SIG-M5 treated with dmso at 0.1 percent for 504 hours (cell line): ENCODE measurements at regions not wholly inside any gene's neighbourhood (a gene's known extent, or its start where the extent isn't known, plus 50 kb on each side); places are given as distances from the start of the nearest gene placed in this dataset.

Experiments
- DNase-seq: peaks from one replicate; lab custom pipeline; 2025; ENCODE audit not compliant: unreplicated experiment; lab: John Stamatoyannopoulos, UW

DNA sequence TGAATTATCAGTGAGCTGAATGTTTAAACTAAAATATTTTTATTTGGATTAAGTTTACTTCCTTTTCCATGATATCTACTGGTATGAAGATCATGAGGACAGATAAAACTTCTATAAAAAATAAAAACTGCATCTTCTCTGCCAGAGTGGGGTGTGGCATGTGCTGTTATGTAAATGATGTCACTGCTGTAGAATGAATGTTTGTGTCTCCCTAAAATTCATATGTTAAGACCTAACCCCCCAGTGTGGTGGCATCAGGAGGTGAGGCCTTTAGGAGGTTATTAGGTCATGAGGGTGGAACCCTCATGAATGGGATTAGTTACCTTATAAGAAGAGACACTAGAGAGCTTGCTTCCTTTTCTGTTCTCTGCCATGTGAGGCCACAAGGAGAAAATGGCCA is 178.7 kb upstream of the DPH6 start:
- DNase-seq: no peak

DNA sequence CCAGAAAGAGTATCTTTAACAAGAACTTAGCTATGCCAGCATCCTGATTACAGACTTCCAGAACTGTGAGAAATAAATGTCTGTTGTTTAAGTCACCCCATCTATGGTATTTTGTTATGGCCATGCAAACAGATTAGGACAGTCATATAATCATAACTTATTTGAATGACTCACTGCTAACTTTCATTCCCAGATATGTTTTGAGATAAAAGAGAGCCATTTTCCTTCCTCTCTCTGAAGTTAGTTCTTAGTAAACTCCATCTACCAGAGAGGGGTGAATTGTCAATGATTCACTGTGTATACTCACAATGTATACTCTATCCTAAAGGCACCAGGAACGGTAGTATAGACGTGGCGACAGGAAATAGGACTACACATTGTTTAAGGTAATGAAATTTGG is 179.4 kb upstream of the DPH6 start:
- no peak for DNase-seq

DNA sequence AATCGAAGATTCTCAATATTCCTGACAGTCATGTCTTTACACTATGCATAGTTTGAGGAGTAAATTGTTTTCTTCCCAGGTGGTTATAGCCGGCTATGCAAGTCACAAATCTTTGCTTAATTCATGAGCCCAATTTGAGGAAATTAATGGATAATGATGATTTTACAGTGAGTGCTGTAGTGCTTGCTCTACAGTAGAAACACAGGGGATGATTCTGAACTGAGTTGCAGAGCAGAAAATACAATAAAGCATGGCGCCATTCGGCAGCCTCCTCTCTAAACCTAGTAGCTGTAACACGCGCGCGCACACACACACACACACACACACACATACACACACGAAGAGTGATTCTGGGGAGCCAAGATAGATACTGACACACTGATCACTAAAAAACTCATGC is 181.7 kb upstream of the DPH6 start:
- DNase-seq: no peak

DNA sequence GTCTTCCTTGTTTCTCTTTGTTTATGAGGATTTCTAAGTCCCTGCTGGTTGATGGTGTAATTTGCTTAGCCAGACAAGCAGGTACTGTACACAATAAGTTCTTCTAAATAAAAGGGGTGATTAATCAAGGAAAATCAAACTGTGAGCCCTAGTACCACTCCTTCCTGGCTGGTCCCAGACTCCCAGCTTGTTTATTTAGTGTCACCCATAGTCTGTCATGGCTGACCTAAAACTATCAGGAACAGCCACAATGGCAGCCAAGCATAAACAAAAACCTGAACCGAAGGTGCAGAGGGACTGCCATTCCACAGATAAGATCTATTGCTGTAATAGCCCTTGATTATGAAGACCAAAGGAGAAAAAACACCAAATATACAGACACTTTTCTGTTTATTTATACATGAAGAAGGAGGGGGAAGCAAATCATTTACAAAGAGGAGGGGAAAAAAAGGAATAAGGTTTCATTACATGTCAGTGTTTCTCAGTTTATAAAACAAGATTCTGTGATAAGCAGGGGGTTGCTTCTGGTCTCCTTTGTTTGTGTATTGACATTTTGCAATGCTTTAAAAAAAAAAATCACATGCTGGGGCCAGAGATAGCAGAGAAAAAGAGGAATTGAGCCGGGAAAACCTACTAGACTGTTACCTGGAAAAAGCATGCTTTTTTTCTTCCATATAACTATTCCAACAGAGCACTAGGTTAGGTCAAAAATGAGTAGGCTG is 182.4 kb upstream of the DPH6 start:
- no peak for DNase-seq

DNA sequence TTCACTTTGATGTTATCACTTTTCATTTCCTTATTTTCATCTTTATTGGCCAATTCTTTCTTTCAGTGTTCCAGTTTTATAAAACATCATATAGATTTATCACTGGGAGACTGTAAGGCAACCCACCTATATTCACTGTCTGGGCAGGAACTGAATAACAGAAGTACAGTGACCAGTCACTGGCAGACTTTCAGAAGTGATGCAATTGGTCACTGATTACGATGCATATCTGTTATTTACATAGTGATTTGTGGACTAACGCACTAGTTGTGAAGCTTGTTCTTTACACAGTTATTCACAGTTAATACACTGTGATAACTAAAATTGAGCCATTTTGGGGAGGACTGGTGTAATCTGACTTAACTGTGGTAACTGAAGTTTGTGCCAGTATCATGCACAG is 190.2 kb upstream of the DPH6 start:
- DNase-seq: no peak

DNA sequence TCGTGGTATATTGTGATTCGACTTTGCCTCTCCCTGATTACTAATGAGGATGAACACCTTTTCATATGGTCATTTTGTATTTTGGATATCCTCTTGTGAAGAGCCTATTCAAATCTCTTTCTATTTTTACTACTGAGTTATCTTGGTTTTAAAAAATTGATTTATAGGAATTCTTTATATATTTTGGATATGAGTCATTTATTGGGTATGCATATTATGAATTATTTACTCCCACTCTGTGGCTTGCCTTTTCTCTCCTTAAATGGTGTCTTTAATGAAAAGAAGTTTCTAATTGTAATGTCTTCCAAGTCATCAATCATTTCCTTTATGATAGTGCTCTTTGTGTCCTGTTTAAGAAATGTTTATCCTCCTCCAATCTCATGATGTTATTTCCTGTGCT is 191.5 kb upstream of the DPH6 start:
- DNase-seq: no peak

DNA sequence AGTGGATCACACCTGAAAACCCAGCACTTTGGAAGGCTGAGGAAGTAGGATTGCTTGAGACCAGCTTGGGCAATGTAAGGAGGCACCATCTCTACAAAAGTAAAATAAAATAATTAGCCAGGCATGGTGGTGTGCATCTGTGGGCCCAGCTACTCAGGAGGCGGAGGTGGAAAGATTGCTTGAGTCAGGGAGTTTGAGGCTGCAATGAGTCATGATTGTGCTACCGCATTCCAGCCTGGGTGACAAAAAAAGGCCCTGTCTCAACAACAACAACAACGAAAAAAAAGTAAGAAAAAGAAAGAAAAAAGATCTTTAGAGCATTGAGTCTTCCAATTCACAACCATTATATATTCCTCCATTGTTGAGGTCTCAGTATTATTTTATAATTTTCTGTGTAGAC is 192.4 kb upstream of the DPH6 start:
- no peak for DNase-seq

DNA sequence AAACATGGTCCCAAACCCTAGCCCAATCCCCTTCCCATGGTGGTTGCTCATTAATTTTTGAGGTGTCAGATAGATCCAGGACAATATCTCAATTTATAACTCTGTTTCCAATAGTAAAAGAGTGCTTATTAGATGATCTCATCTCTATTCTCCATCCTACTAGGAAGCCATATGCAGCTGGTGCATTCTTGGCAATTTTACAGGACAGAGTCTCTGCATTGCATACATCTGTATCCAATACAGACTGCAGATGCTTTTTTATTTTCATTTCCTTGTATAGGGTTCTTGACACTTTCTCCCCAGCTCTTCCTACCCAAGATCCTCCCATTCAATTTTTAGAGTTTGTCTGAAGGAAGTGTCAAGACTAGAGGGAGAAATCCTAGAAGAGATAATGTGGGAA is 194.8 kb upstream of the DPH6 start:
- no peak for DNase-seq

DNA sequence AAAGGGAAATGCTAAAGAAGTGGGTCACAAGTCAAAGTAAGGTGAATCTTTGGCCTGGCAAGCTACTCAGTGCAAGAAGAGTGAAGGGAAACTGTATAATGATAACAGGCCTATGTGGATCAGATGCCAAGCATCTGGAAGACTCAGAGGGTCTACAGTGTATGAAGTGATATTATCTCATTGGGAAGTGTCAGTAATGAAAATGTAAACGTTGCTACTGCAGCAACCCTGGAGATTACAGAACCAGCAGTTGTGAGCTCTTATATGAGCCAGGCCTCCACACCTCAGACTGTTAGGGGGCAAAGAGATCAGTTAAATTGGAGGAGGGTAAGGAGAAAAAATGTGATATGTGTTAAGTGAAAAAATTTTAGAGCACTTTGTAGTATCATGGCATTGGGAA is 195.4 kb upstream of the DPH6 start:
- DNase-seq: no peak

DNA sequence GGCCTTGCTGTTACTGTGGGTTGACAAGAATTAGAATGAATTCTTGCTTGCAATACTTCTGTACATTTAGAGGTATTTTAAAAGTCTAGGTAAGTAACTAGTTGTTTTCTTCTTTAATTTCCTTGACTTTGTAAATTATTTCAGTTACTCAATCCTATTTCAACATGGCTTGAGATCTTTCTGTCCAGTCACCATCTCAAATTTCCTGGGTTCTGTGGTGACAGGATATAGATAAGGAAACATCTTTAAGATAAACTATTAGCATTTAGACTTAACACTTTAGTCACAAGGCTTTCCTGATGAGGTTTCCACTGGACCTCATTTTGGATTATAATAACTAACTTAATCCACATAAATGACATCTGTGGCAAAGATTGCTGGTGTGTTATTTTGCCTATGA is 195.9 kb upstream of the DPH6 start:
- no peak for DNase-seq

DNA sequence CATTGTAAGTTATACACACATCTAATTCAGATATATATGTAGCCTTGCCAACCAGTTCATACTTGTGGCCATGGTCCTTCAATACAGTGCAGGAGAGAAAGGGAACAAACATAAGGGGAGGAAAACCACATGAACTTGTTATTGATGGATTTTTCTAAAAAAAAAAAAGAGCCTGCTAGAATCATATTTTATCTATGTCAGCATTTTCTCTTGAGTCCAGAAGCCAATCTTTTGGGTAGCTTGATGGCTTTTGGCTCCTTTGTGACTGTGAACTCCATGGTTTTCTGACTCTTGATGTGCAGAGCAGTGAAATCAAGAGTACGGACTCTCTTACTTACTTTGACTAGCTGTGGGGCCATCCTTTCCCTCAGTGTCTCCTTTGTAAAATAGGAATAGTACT is 197.4 kb upstream of the DPH6 start:
- no peak for DNase-seq

DNA sequence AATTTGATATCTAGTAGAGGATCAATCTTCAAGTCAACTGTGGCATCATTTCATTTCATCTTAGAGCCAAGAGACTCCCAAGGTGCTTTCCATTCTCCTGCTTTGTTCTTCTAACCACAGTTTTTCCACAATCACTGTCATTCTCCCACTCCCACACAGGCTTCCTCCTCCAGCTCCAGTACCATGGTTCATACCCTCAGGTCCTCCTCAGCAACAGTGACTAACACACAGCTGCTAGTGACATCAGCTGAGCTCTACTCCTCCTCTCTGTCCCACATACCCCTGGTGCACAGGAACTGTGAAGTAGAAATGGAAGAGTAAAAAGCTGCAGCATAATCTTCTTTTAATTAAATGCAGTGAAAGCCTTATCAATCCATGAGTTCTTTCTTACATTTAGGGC is 200.2 kb upstream of the DPH6 start:
- DNase-seq: no peak

DNA sequence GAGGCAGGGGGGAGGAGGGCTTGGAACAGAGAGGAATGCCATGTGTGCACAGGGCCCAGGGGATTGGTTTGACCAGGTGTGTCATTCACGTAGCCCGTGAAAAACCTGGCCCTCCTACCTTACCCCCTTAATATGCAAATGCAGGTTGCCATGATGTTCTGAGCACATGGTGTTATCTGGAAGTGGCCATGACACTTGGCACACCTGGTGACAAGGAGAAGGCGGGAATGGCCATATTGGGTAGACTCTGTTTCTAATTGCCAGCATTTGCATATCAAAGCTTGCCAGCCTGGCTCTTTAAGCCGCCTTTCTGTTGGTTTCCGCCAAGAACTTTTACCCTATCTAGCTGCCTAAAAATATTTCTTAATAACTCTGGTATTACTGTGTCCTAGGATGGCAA is 202.1 kb upstream of the DPH6 start:
- DNase-seq: no peak

DNA sequence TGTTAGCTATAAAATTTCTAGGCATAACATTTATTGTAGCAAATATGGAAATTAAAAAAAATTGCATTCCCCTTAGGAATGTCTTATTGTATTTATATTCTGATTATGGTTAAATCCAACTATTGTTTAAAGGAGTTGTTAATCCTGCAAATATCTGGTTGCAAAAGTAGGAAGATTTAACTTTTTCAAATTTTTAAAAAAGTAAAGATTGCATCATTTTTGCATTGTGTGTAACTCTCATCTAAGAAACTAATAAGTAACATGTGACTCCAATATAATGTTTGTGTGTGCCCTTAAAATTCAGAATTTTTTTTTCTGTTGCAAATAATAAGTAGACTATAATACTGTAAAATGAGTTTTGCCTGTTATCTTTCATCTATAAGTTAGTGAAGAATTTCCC is 204.1 kb upstream of the DPH6 start:
- DNase-seq: no peak

DNA sequence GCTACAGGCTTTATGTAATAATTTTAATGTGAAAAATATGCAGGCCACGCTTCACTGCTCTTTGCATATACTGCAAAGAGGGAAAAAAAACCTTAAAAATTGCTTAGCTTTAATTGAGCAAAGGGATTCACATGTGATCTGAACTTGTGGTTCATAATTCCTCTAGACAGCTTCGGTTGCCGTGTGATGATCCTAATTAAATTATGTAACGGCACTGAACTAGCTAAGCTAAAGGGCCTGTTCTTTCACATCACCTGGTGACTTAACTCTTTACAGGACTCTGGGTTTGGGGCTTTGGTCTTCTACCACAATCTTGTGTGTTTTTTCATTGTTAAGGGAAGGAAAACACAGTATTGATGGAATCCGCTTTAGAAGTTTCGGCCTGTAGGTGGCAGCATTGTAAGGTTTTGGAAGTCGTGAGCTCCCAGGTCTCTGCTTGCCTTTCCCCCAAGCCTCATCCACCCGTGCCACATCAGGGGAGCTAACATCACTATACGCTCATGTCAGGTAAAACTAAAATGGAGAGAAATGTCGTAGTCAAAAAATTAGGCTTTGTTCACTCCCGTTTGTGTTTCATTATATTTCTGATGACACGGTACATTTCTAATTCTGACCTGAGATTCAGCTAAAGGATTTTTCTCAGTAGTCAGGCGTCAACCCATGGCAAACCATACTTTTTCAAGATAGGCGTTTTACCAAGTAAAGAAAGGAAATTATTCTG is 205.6 kb upstream of the DPH6 start:
- peak; percentile 52 for DNase-seq

DNA sequence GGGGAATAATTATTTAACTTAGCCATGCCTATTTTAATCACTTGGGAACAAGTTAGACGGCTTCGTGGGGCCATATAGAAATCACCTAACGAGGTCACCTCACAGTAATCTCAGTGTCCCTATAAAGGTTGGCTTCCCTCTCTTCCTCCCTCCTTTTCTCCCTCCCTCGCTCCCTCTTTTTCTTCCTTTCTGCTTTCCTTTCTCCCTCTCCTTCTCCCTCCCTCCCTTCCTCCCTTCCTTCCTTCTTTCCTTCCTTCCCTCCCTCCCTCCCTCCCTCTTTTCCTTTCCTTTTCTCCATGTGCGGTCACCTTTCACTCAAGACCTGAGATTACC is 206.1 kb upstream of the DPH6 start:
- no peak for DNase-seq

DNA sequence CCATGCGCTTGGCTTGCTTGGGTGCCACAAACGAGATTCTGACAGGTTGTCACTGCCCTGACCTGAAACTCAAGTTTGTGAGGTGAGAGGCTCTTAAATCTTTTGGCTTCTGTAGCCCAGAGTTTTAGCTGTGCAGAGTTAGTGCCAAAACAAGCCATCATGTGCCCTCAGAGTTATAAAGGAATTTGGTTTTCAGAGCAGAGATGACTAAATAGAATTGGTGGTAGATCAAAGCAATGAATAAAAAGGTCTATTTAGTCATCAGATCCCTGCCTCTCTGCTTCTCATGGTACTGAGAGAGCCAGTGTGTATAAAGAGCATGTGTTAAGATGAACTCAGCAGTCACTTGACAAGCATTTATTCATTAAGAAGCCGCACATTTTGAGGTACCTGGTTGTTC is 207.5 kb upstream of the DPH6 start:
- DNase-seq: no peak

DNA sequence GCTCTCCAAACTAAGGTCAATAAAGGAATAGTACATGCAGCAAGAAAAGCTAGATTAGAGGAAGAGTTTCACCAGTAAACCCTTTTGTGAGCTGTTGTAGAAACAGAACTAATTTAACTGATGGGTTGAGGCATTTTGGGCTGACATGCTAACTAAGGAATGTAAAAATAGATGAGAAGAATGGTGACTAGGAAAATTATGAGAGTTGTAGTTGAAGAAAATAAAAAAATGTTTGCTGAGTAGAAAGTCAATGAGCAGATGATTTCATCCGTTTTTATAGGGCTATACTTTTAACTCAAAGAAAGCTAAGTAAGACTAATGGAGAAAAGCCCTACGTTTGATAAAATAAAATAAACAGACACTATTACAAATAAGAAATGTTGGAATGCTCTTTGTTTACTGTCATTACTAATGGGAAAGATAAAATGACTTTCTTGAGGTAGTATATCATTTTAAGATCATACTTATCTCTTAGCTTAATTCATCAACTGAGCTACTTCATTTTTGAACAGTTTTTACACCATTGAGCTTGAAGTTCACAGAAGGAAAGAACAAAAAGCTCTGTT is 209.4 kb upstream of the DPH6 start:
- no peak for DNase-seq

DNA sequence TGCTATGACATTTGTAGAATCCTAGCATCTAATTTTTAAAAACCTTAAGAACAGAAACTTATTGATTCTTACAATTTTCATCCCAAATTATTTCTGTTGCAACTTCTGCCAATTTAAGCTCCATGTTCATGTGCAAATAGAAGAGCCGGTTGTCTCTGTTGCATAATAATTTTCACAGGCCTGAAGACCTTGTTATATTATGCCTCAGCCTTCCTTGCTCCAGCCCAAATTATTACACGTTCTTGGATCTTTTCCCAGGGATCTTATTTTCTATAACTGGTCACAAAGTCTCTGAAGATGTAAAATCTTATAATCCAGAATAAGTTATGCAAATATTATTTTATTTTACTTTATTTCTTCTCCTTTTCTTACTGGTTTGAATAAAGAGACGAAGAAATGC is 210.7 kb upstream of the DPH6 start:
- DNase-seq: no peak

DNA sequence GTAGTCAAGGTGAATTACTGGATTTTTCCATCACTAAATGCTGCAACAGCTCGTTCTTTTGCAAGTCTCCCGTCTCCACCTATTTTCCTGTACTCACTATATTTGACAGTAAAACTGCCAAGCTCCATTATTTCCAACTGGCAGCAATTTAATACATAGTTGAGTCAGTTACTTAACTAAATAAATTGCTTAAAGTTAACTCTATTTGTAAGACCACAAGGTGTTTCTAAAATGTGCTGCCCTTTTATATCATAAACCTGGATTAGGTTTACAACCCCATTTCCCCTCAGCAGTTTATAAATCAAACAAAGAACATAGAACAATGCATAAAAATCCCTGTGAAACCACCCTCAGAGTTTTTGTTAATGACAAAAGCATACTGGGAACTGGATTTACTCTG is 211.4 kb upstream of the DPH6 start:
- DNase-seq: no peak

DNA sequence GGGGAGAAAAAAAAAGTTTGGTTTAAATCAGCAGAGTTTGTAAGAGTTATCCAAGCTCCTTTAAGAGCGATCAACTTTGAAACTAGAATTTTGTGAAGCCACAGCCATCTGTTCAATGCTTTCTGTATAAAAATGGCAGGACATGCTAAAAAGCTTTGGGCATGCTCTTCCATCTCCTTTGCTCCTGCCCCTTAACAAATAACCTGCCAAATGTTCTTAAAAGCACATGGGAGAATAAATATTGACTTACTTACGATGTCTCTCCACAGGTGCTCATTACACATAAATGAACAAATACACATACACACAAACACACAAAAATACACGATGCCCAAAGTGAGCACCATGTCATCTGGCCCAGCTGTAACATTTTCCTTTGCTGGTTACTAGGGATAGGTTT is 211.8 kb upstream of the DPH6 start:
- DNase-seq: no peak

DNA sequence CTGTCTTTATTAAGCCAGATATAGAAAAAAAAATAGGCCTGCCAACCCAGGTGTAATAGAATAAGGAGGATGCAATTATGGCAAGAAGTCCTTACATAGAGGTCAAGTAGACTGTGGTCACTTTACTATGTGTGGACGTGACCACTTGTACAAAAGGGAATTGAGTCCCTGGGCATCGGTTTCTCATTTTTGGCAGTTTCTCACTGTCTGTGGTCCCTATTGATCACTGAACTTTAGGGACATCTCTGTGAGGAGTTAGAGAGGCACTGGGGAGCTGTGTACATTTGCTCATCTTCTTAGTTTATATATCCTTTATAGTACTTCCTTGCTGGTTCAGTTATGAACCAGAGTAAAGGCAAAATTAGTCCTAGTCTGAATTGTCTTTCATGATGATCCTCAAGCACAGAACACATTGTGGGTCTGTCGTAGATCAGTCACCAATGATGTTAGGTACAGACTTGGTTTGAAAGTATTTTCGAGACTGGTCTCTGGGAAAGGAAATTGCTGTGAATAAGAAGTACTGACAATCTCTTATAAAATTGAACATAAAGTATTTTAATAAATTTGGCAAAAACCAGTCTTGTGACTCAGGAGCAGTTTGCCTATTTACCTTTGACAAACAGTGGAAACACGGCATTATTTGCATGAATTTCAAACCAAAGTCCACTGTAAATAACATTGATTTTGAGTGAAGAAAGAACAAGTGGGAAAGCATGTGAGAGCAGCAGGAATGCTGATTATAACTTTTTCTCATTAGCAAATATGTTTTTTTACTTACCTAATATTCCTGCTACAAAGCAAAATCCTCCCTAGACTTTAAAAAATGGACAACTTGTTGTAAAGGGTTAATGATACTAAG is 218.9 kb upstream of the DPH6 start:
- DNase-seq: no peak
